Breast epithelium (tissue), 4 donors: ENCODE measurements at regions not wholly inside any gene's neighbourhood (a gene's known extent, or its start where the extent isn't known, plus 50 kb on each side); places are given as distances from the start of the nearest gene placed in this dataset.
A peak's percentile ranks its signal among the peaks of the same experiment; 100 is the strongest.

Experiments
- DNase-seq, 2 donors: peaks; one replicate each; pipeline ENCODE4 v3.0.0-alpha.2; 2019; ENCODE audit warnings: low spot score in 2 of 2
- H3K27ac ChIP-seq, 2 donors: fragments of 200-600 bp; sonication (generic) in 1 of 2; one replicate each; pipeline ENCODE4 v1.5.1; 2016 to 2019; ENCODE audit warnings: mild to moderate bottlenecking in 1 of 2
- H3K27me3 ChIP-seq, 2 donors: fragments of 200-600 bp; sonication (generic) in 1 of 2; one replicate each; pipeline versions ENCODE4 v1.5.1 to v1.6.0; 2017 to 2019; ENCODE audit warnings: control low read depth in 1 of 2, mild to moderate bottlenecking in 1 of 2
- H3K36me3 ChIP-seq: fragments of 200-600 bp; one replicate; pipeline ENCODE4 v1.5.1; 2019
- H3K4me1 ChIP-seq, 2 donors: fragments of 200-600 bp; sonication (generic); one replicate each; pipeline ENCODE4 v1.5.1; 2016 to 2019; ENCODE audit warnings: control low read depth in 1 of 2
- H3K4me3 ChIP-seq, 3 donors: fragments of 200-600 bp; sonication (generic); 1 replicate in 2 of 3; 2 replicates in 1 of 3; pipeline ENCODE4 v1.5.1; 2016 to 2019; ENCODE audit warnings: mild to moderate bottlenecking in 3 of 3, moderate library complexity in 2 of 3
- H3K9me3 ChIP-seq, 2 donors: fragments of 200-600 bp; sonication (generic) in 1 of 2; one replicate each; pipeline ENCODE4 v1.5.1; 2016 to 2019; ENCODE audit warnings: control low read depth in 1 of 2
- CTCF ChIP-seq, 3 donors: fragments of 450-650 bp; IDR thresholded peaks; one replicate each; pipeline ENCODE4 v1.5.1; 2016 to 2017; ENCODE audit warnings: antibody characterized with exemption in 3 of 3, mild to moderate bottlenecking in 3 of 3, moderate library complexity in 3 of 3
- POLR2A ChIP-seq: fragments of 450-650 bp; IDR thresholded peaks from one replicate; pipeline ENCODE4 v1.6.1; 2016; ENCODE audit warnings: antibody characterized with exemption, mild to moderate bottlenecking, moderate library complexity
- POLR2AphosphoS5 ChIP-seq, 3 donors: sonication (generic); formaldehyde crosslinking; IDR thresholded peaks; one replicate each; pipeline ENCODE4 v1.6.1; 2017; ENCODE audit warnings: antibody characterized with exemption in 3 of 3
- intact Hi-C: fragments of 100-400 bp; cut with DNase I; formaldehyde crosslinking; loops from one replicate; pipeline ENCODE4 v1.15.1; 2023; ENCODE audit warnings: low total_unique reads

DNA sequence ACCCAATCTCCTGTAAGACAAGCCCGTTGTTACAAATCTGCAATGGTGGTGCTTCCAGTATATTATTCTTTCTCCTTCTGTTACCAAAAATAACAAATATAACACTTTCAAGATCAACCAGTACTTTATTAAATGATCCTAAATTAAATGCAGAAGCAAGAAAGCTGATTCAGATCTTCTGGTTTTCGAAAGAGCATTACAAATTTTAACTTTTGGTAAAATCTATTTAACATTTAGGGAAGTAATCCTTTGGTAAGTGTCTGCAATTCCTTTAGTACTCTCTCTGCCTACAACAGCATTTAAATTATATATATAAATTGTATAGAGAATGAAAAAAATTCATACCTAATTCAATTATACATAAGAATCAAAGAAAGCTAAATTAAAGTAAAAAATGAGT lies 198.6 kb upstream of the HMCN1 start:
- TF ChIP-seq POLR2A (no peak), CTCF (IDR thresholded peaks at IDR 0.05) (no peak), POLR2AphosphoS5 (IDR thresholded peaks at IDR 0.05) (no peak)
- H3K36me3 ChIP-seq = no peaks in the 10 kb centered on the region
- H3K4me1 ChIP-seq = no peaks in the 10 kb centered on the region
- H3K9me3 ChIP-seq = no peaks in the 10 kb centered on the region
- H3K27ac ChIP-seq = no peak overlapping the region
- no peak for DNase-seq
- no peaks in the 10 kb centered on the region for H3K27me3 ChIP-seq
- intact Hi-C loops = no loop called here
- H3K4me3 ChIP-seq = no peak overlapping the region

- Histone ChIP-seq H3K27me3 (no peaks in the 10 kb centered on the region), H3K9me3 (no peaks in the 10 kb centered on the region), H3K4me1 (no peaks in the 10 kb centered on the region), H3K36me3 (no peaks in the 10 kb centered on the region), H3K4me3 (peak overlapping the region in 1 of 3 donors; percentile 8), H3K27ac (peak overlapping the region in 1 of 2 donors; percentile 49)
- DNase-seq = no peak
- intact Hi-C loops = no loop called here
- no peak for TF ChIP-seq POLR2A
- TF ChIP-seq POLR2AphosphoS5 (IDR thresholded peaks at IDR 0.05) = no peak
- TF ChIP-seq CTCF (IDR thresholded peaks at IDR 0.05) = no peak
Measured at GRCh38 chr1:185534801-185535200, 199.4 kb upstream of the HMCN1 start.

DNA sequence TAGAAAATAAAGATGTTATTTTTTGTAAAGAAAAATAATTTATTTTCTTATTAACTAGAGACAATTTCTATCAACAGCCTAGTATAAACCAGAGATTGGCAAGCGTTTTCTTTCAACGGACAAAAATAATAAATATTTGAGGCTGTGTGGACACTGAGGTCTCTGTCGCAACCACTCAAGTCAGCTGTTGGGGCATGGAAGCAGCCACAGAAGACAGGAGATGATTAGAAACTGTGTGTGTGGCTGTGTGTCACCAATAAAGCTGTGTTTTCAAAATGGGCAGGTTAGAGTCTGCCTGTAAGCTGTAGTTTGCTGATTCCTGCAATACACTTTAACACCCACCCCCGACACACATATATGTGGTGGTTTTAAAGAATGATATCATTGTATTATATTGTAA lies 200.6 kb upstream of the HMCN1 start:
- Histone ChIP-seq H3K4me1 (no peaks in the 10 kb centered on the region), H3K36me3 (no peaks in the 10 kb centered on the region), H3K27me3 (no peaks in the 10 kb centered on the region), H3K9me3 (no peaks in the 10 kb centered on the region), H3K27ac (no peak overlapping the region), H3K4me3 (no peak overlapping the region)
- TF ChIP-seq CTCF (IDR thresholded peaks at IDR 0.05) = no peak
- TF ChIP-seq POLR2A = no peak
- no peak for TF ChIP-seq POLR2AphosphoS5 (IDR thresholded peaks at IDR 0.05)
- intact Hi-C loops = no loop called here
- no peak for DNase-seq

DNA sequence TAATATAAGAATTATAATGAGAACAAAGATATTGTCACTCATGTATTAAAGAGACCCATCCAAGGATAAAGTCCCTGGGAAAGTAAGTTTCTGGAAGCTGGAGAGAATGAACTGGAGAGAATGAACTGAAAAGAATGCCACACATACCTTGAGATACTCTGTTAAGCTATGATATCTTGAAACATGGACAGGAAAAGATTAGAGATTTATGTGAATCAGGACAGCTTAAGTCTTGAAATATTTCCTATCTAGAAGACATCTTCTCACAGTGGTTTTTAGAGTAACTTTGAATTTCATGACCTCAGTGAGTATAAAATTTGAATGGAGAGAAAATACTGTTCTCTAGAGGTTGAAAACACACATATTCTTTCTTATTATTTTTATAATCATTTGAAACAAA lies 201.3 kb upstream of the HMCN1 start:
- Histone ChIP-seq H3K27me3 (no peaks in the 10 kb centered on the region), H3K36me3 (no peaks in the 10 kb centered on the region)

DNA sequence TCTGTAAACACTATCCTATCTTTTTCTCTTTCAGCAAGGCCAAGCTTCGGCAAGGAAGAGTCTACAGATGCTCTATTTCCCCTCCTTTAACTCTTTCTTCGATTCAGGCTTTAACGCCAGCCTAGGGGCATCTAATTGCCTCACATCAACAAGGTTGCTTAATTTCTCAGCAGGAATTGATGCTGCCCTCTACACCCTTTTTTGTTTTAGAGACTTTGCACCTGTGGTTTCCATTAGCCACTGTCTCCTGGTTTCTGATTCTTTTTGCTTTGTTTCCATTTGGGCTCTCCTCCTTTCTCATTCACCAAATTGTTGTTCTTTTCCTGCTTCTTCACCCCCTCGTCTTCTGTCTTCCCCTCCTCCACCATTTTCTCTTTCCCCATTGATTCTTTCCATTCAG lies 202.4 kb upstream of the HMCN1 start:
- Histone ChIP-seq H3K36me3 (no peaks in the 10 kb centered on the region), H3K4me3 (no peak overlapping the region), H3K4me1 (no peaks in the 10 kb centered on the region), H3K27me3 (no peaks in the 10 kb centered on the region), H3K9me3 (no peaks in the 10 kb centered on the region), H3K27ac (no peak overlapping the region)
- no peak for DNase-seq
- intact Hi-C loops = no loop called here
- TF ChIP-seq POLR2A (no peak), CTCF (IDR thresholded peaks at IDR 0.05) (no peak), POLR2AphosphoS5 (IDR thresholded peaks at IDR 0.05) (no peak)

More for the DNA sequence above, 201.3 kb upstream of the HMCN1 start:
- Histone ChIP-seq H3K9me3 (no peaks in the 10 kb centered on the region), H3K4me1 (no peaks in the 10 kb centered on the region), H3K27ac (no peak overlapping the region), H3K4me3 (no peak overlapping the region)
- DNase-seq = no peak
- TF ChIP-seq POLR2A (no peak), POLR2AphosphoS5 (IDR thresholded peaks at IDR 0.05) (no peak)
- intact Hi-C loops = no loop called here

DNA sequence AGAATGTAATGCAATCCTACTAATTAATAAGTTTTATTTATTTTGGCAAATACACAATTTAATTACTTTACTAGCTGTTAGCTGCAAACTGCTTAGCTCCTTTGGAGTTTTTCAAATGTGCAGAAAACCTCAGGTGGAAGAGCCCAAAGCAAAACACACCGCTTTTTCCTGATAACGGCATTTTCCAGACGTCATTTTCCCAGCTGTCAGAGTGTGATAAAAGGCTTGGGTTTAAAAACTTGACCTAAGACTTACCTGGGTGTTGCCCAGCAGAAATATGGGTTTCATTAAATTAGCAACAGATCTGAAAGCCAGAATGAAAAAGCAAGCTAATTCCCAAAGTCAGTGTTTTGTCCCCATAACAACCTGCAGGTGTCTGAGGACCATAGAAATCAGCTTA lies 204.0 kb upstream of the HMCN1 start:
- Histone ChIP-seq H3K9me3 (no peaks in the 10 kb centered on the region), H3K27me3 (no peaks in the 10 kb centered on the region), H3K27ac (no peak overlapping the region), H3K4me3 (no peak overlapping the region), H3K36me3 (no peaks in the 10 kb centered on the region), H3K4me1 (no peaks in the 10 kb centered on the region)
- TF ChIP-seq POLR2A = no peak
- no peak for TF ChIP-seq POLR2AphosphoS5 (IDR thresholded peaks at IDR 0.05)
- TF ChIP-seq CTCF (IDR thresholded peaks at IDR 0.05) = no peak
- no peak for DNase-seq
- intact Hi-C loops = no loop called here
